NCI-H1048 (cell line): ENCODE measurements at regions not wholly inside any gene's neighbourhood (a gene's known extent, or its start where the extent isn't known, plus 50 kb on each side); places are given as distances from the start of the nearest gene placed in this dataset.

Source experiments
- DNase-seq: peaks from one replicate; lab custom pipeline; 2025; lab: John Stamatoyannopoulos, UW

- DNase-seq, result no peak
These were observed 104.8 kb downstream of the CYB561 start for GRCh38 chr17:63341276-63341675.

GRCh38 chr17:63344383-63344782, 101.7 kb downstream of the CYB561 start:
- DNase-seq, result no peak

GRCh38 chr17:63345611-63346010, 100.5 kb downstream of the CYB561 start:
- DNase-seq, result no peak

GRCh38 chr17:63347475-63347874, 98.6 kb downstream of the CYB561 start:
- no peak for DNase-seq

- DNase-seq, result no peak
These were observed 96.6 kb downstream of the CYB561 start for GRCh38 chr17:63349478-63350000.

- no peak for DNase-seq
These were observed 95.7 kb downstream of the CYB561 start for GRCh38 chr17:63350364-63350763.

GRCh38 chr17:63354256-63354655, 91.8 kb downstream of the CYB561 start:
- DNase-seq, result no peak

GRCh38 chr17:63356337-63356757, 89.8 kb downstream of the CYB561 start:
- no peak for DNase-seq

- DNase-seq, result no peak
These were observed 87.8 kb downstream of the CYB561 start for GRCh38 chr17:63358111-63358839.

- DNase-seq, result no peak
These were observed 87.2 kb downstream of the CYB561 start for GRCh38 chr17:63358956-63359355.

- no peak for DNase-seq
These were observed 84.9 kb downstream of the CYB561 start for GRCh38 chr17:63361182-63361581.

GRCh38 chr17:63362115-63362514, 84.0 kb downstream of the CYB561 start:
- DNase-seq, result no peak

- no peak for DNase-seq
These were observed 81.7 kb downstream of the CYB561 start for GRCh38 chr17:63364387-63364786.

- no peak for DNase-seq
These were observed 81.2 kb downstream of the CYB561 start for GRCh38 chr17:63364944-63365343.

GRCh38 chr17:63365366-63366240, 80.5 kb downstream of the CYB561 start:
- DNase-seq, result no peak

- no peak for DNase-seq
These were observed 79.9 kb downstream of the CYB561 start for GRCh38 chr17:63366241-63366566.

GRCh38 chr17:63369233-63369632, 76.9 kb downstream of the CYB561 start:
- no peak for DNase-seq

- DNase-seq, result no peak
These were observed 75.4 kb downstream of the CYB561 start for GRCh38 chr17:63370696-63371095.

GRCh38 chr17:63376949-63377348, 69.2 kb downstream of the CYB561 start:
- DNase-seq, result no peak

- no peak for DNase-seq
These were observed 67.4 kb downstream of the CYB561 start for GRCh38 chr17:63378411-63379375.

- no peak for DNase-seq
These were observed 66.5 kb downstream of the CYB561 start for GRCh38 chr17:63379636-63380035.
